Mucosa of rectum (tissue), 2 donors: ENCODE measurements at regions not wholly inside any gene's neighbourhood (a gene's known extent, or its start where the extent isn't known, plus 50 kb on each side); places are given as distances from the start of the nearest gene placed in this dataset.
"Not testable (repeated sequence)": the region's sequence is repeated elsewhere in the genome, so short reads cannot be mapped to it uniquely, and the experiment has no call there.

ENCODE experiments used
- H3K27ac ChIP-seq, 2 donors: one replicate each; pipeline ENCODE4 v1.7.0; 2013; ENCODE audit warnings: inconsistent platforms in 2 of 2, low read depth in 2 of 2, low read length in 2 of 2
- H3K27me3 ChIP-seq, 2 donors: one replicate each; pipeline ENCODE4 v1.7.0; 2013; ENCODE audit warnings: low read length in 2 of 2; ENCODE audit not compliant: control insufficient read depth in 2 of 2, insufficient read depth in 2 of 2
- H3K36me3 ChIP-seq, 2 donors: one replicate each; pipeline ENCODE4 v1.7.0; 2013; ENCODE audit warnings: low read length in 2 of 2; ENCODE audit not compliant: control insufficient read depth in 2 of 2, insufficient read depth in 2 of 2
- H3K4me1 ChIP-seq, 2 donors: one replicate each; pipeline ENCODE4 v1.7.0; 2013; ENCODE audit warnings: low read length in 2 of 2, mild to moderate bottlenecking in 1 of 2; ENCODE audit not compliant: control insufficient read depth in 2 of 2, insufficient read depth in 2 of 2
- H3K4me3 ChIP-seq, 2 donors: one replicate each; pipeline ENCODE4 v1.7.0; 2013; ENCODE audit warnings: low read length in 2 of 2
- H3K9ac ChIP-seq, 2 donors: one replicate each; pipeline ENCODE4 v1.7.0; 2013; ENCODE audit warnings: low read length in 2 of 2, low read depth in 1 of 2, mild to moderate bottlenecking in 1 of 2
- H3K9me3 ChIP-seq, 2 donors: one replicate each; pipeline ENCODE4 v1.7.0; 2013; ENCODE audit warnings: low read length in 2 of 2; ENCODE audit not compliant: control insufficient read depth in 2 of 2
- donor health status: healthy.
- donor health status: Normal muscosa, but diverticular disease.

GRCh38 chr7:153541903-153542302 lies 510.3 kb upstream of the DPP6 start:
- H3K4me3 ChIP-seq, result no peak overlapping the region
- H3K9ac ChIP-seq, result no peak overlapping the region
- H3K4me1 ChIP-seq, result no peaks in the 10 kb centered on the region
- no peak overlapping the region for H3K27ac ChIP-seq
- no peaks in the 10 kb centered on the region for H3K27me3 ChIP-seq
- no peaks in the 10 kb centered on the region for H3K36me3 ChIP-seq
- H3K9me3 ChIP-seq, result no peaks in the 10 kb centered on the region

- Histone ChIP-seq H3K27me3 (no peaks in the 10 kb centered on the region), H3K9ac (no peak overlapping the region), H3K4me1 (no peaks in the 10 kb centered on the region), H3K27ac (no peak overlapping the region), H3K9me3 (no peaks in the 10 kb centered on the region), H3K36me3 (no peaks in the 10 kb centered on the region), H3K4me3 (no peak overlapping the region)
Measured at GRCh38 chr7:153543232-153543631, 509.0 kb upstream of the DPP6 start.

GRCh38 chr7:153550173-153550572 lies 502.0 kb upstream of the DPP6 start:
- Histone ChIP-seq H3K9me3 (no peaks in the 10 kb centered on the region), H3K36me3 (no peaks in the 10 kb centered on the region), H3K9ac (no peak overlapping the region), H3K4me3 (no peak overlapping the region), H3K4me1 (no peaks in the 10 kb centered on the region), H3K27ac (no peak overlapping the region), H3K27me3 (no peaks in the 10 kb centered on the region)

GRCh38 chr7:153564391-153564790 lies 487.8 kb upstream of the DPP6 start:
- H3K27ac ChIP-seq, result no peak overlapping the region
- no peaks in the 10 kb centered on the region for H3K4me1 ChIP-seq
- H3K9ac ChIP-seq, result no peak overlapping the region
- H3K36me3 ChIP-seq, result no peaks in the 10 kb centered on the region
- peaks cover 0 to 3% of the 10 kb centered on the region in 2 donors for H3K9me3 ChIP-seq
- no peaks in the 10 kb centered on the region for H3K27me3 ChIP-seq
- no peak overlapping the region for H3K4me3 ChIP-seq

GRCh38 chr7:153566324-153566723 lies 485.9 kb upstream of the DPP6 start:
- no peak overlapping the region for H3K4me3 ChIP-seq
- no peaks in the 10 kb centered on the region for H3K4me1 ChIP-seq
- no peak overlapping the region for H3K27ac ChIP-seq

GRCh38 chr7:153567426-153567825 lies 484.8 kb upstream of the DPP6 start:
- Histone ChIP-seq H3K36me3 (no peaks in the 10 kb centered on the region), H3K9me3 (peaks cover 0 to 5% of the 10 kb centered on the region in 2 donors), H3K9ac (no peak overlapping the region), H3K4me3 (no peak overlapping the region), H3K27ac (no peak overlapping the region), H3K4me1 (no peaks in the 10 kb centered on the region), H3K27me3 (no peaks in the 10 kb centered on the region)

More at GRCh38 chr7:153566324-153566723, 485.9 kb upstream of the DPP6 start:
- Histone ChIP-seq H3K9me3 (peaks cover 0 to 4% of the 10 kb centered on the region in 2 donors), H3K36me3 (no peaks in the 10 kb centered on the region), H3K27me3 (no peaks in the 10 kb centered on the region), H3K9ac (no peak overlapping the region)

- H3K36me3 ChIP-seq, H3K4me1 ChIP-seq, H3K9me3 ChIP-seq, H3K27ac ChIP-seq, H3K27me3 ChIP-seq, H3K4me3 ChIP-seq, H3K9ac ChIP-seq: not testable (repeated sequence)
Measured at GRCh38 chr7:153569520-153569919, 482.7 kb upstream of the DPP6 start.

- H3K9ac ChIP-seq, result no peak overlapping the region
- no peaks in the 10 kb centered on the region for H3K27me3 ChIP-seq
- peaks cover 4 to 6% of the 10 kb centered on the region in 2 donors for H3K9me3 ChIP-seq
- H3K4me3 ChIP-seq, result no peak overlapping the region
- H3K4me1 ChIP-seq, result no peaks in the 10 kb centered on the region
- H3K27ac ChIP-seq, result no peak overlapping the region
- H3K36me3 ChIP-seq, result no peaks in the 10 kb centered on the region
Measured at GRCh38 chr7:153576096-153576495, 476.1 kb upstream of the DPP6 start.

GRCh38 chr7:153581419-153581818 lies 470.8 kb upstream of the DPP6 start:
- Histone ChIP-seq H3K4me1 (no peaks in the 10 kb centered on the region), H3K9me3 (peaks cover under 1 to 4% of the 10 kb centered on the region in 2 donors), H3K36me3 (no peaks in the 10 kb centered on the region), H3K27ac (no peak overlapping the region), H3K9ac (no peak overlapping the region), H3K27me3 (no peaks in the 10 kb centered on the region), H3K4me3 (no peak overlapping the region)

- no peaks in the 10 kb centered on the region for H3K4me1 ChIP-seq
- H3K9ac ChIP-seq, result no peak overlapping the region
- H3K36me3 ChIP-seq, result no peaks in the 10 kb centered on the region
- H3K27me3 ChIP-seq, result no peaks in the 10 kb centered on the region
- H3K9me3 ChIP-seq, result no peaks in the 10 kb centered on the region
- no peak overlapping the region for H3K4me3 ChIP-seq
- H3K27ac ChIP-seq, result no peak overlapping the region
Measured at GRCh38 chr7:153584132-153584531, 468.1 kb upstream of the DPP6 start.

GRCh38 chr7:153588586-153588985 lies 463.6 kb upstream of the DPP6 start:
- H3K9ac ChIP-seq, result no peak overlapping the region
- no peak overlapping the region for H3K27ac ChIP-seq
- no peak overlapping the region for H3K4me3 ChIP-seq
- no peaks in the 10 kb centered on the region for H3K9me3 ChIP-seq
- no peaks in the 10 kb centered on the region for H3K36me3 ChIP-seq
- no peaks in the 10 kb centered on the region for H3K27me3 ChIP-seq
- no peaks in the 10 kb centered on the region for H3K4me1 ChIP-seq
